Neural progenitor cell (in vitro differentiated cells): ENCODE measurements at regions not wholly inside any gene's neighbourhood (a gene's known extent, or its start where the extent isn't known, plus 50 kb on each side); places are given as distances from the start of the nearest gene placed in this dataset.

ENCODE experiments used
- DNase-seq: peaks from one replicate; pipeline ENCODE4 v3.0.0-alpha.2; 2016; ENCODE audit warnings: low spot score
- H2AFZ ChIP-seq: fragments of 200-600 bp; sonication (generic); replicated peaks from 2 replicates; pipeline ENCODE4 v1.6.1; 2016; ENCODE audit warnings: antibody characterized with exemption
- H3F3A ChIP-seq: fragments of 200-600 bp; sonication (generic); 2 replicates; pipeline ENCODE4 v1.6.1; 2016; ENCODE audit warnings: antibody characterized with exemption, low read depth
- H3K27ac ChIP-seq: fragments of 200-600 bp; sonication (generic); 2 replicates; pipeline ENCODE4 v1.5.1; 2016; ENCODE audit warnings: mild to moderate bottlenecking
- H3K27me3 ChIP-seq: fragments of 200-600 bp; sonication (generic); 2 replicates; pipeline ENCODE4 v1.6.1; 2016; ENCODE audit warnings: mild to moderate bottlenecking, moderate library complexity
- H3K36me3 ChIP-seq: fragments of 200-600 bp; sonication (generic); 2 replicates; pipeline ENCODE4 v1.5.1; 2016
- H3K4me1 ChIP-seq: fragments of 200-600 bp; sonication (generic); 2 replicates; pipeline ENCODE4 v1.6.1; 2016; ENCODE audit warnings: mixed run types
- H3K4me2 ChIP-seq: fragments of 200-600 bp; sonication (generic); 2 replicates; pipeline ENCODE4 v1.6.1; 2016
- H3K4me3 ChIP-seq: fragments of 200-600 bp; sonication (generic); 2 replicates; pipeline ENCODE4 v1.5.1; 2016
- H3K79me2 ChIP-seq: fragments of 200-600 bp; sonication (generic); 2 replicates; pipeline ENCODE4 v1.6.1; 2016; ENCODE audit warnings: low read depth
- H3K9ac ChIP-seq: fragments of 200-600 bp; sonication (generic); 2 replicates; pipeline ENCODE4 v1.6.1; 2016
- H3K9me3 ChIP-seq: fragments of 200-600 bp; sonication (generic); 2 replicates; pipeline ENCODE4 v1.5.1; 2016; ENCODE audit warnings: low read depth
- H4K20me1 ChIP-seq: fragments of 200-600 bp; sonication (generic); 2 replicates; pipeline ENCODE4 v1.6.1; 2016; ENCODE audit warnings: low read depth
- H3K27ac Mint-ChIP-seq: 3 replicates; pipeline ENCODE4 v1.8.0; 2021; ENCODE audit warnings: mixed read lengths
- H3K27me3 Mint-ChIP-seq: 2 replicates; pipeline ENCODE4 v1.8.0; 2022; ENCODE audit warnings: low read depth, mild to moderate bottlenecking, inconsistent platforms, moderate library complexity, mixed read lengths; ENCODE audit not compliant: insufficient read depth
- H3K36me3 Mint-ChIP-seq: 3 replicates; pipeline ENCODE4 v1.8.0; 2021; ENCODE audit warnings: mixed read lengths
- H3K4me1 Mint-ChIP-seq: 3 replicates; pipeline ENCODE4 v1.8.0; 2021; ENCODE audit warnings: mixed read lengths
- H3K4me3 Mint-ChIP-seq: 3 replicates; pipeline ENCODE4 v1.8.0; 2021; ENCODE audit warnings: mild to moderate bottlenecking, moderate library complexity, mixed read lengths
- H3K9me3 Mint-ChIP-seq: 3 replicates; pipeline ENCODE4 v1.8.0; 2020; ENCODE audit warnings: mixed read lengths
- CTCF ChIP-seq: fragments of 200-600 bp; sonication (generic); IDR thresholded peaks from 2 replicates; pipeline ENCODE4 v1.5.1; 2017; ENCODE audit warnings: antibody characterized with exemption, mild to moderate bottlenecking
- EZH2 ChIP-seq: fragments of 200-600 bp; sonication (generic); IDR thresholded peaks from 2 replicates; pipeline ENCODE4 v1.6.1; 2017; ENCODE audit warnings: antibody characterized with exemption, mild to moderate bottlenecking, moderate library complexity
- EZH2phosphoT487 ChIP-seq: fragments of 200-600 bp; sonication (generic); IDR thresholded peaks from 2 replicates; pipeline ENCODE4 v1.6.1; 2017; ENCODE audit warnings: antibody characterized with exemption

GRCh38 chr3:181081930-181082329 lies 92.4 kb upstream of the DNAJC19 start:
- no peak overlapping the region for H2AFZ ChIP-seq
- Mint-ChIP-seq H3K4me1 (peaks cover 9% of the 10 kb centered on the region), H3K27me3 (peaks cover 2% of the 10 kb centered on the region), H3K27ac (no peak overlapping the region), H3K4me3 (no peak overlapping the region), H3K36me3 (no peaks in the 10 kb centered on the region), H3K9me3 (no peaks in the 10 kb centered on the region)
- H3K4me1 ChIP-seq = peaks cover 13% of the 10 kb centered on the region
- H3K27me3 ChIP-seq = no peaks in the 10 kb centered on the region
- H3K9ac ChIP-seq = no peak overlapping the region
- no peak overlapping the region for H3K4me3 ChIP-seq
- H3K79me2 ChIP-seq = no peaks in the 10 kb centered on the region
- H3K36me3 ChIP-seq = no peaks in the 10 kb centered on the region
- H4K20me1 ChIP-seq = no peaks in the 10 kb centered on the region
- peaks cover 5% of the 10 kb centered on the region for H3F3A ChIP-seq
- no peak overlapping the region for H3K4me2 ChIP-seq
- no peak overlapping the region for H3K27ac ChIP-seq
- no peaks in the 10 kb centered on the region for H3K9me3 ChIP-seq
- no peak for DNase-seq
- TF ChIP-seq EZH2phosphoT487 = no peak

GRCh38 chr3:181076558-181076957 lies 87.0 kb upstream of the DNAJC19 start:
- Histone ChIP-seq H3K9me3 (no peaks in the 10 kb centered on the region), H2AFZ (peak overlapping the region; percentile 4), H3K27ac (no peak overlapping the region), H3K36me3 (no peaks in the 10 kb centered on the region), H3K4me3 (no peak overlapping the region), H3K79me2 (no peaks in the 10 kb centered on the region), H3K4me1 (peaks cover 29% of the 10 kb centered on the region), H3K9ac (no peak overlapping the region), H3K27me3 (no peaks in the 10 kb centered on the region), H3K4me2 (no peak overlapping the region), H3F3A (peaks cover 5% of the 10 kb centered on the region), H4K20me1 (no peaks in the 10 kb centered on the region)
- TF ChIP-seq EZH2phosphoT487 = no peak
- TF ChIP-seq CTCF = no peak
- no peak for TF ChIP-seq EZH2
- Mint-ChIP-seq H3K4me3 (no peak overlapping the region), H3K4me1 (peaks cover 9% of the 10 kb centered on the region), H3K9me3 (peaks cover 23% of the 10 kb centered on the region), H3K36me3 (peaks cover 3% of the 10 kb centered on the region), H3K27ac (no peak overlapping the region), H3K27me3 (peaks cover 8% of the 10 kb centered on the region)
- no peak for DNase-seq

- Histone ChIP-seq H3K27ac (no peak overlapping the region), H3K4me3 (no peak overlapping the region), H3K36me3 (no peaks in the 10 kb centered on the region), H3K27me3 (no peaks in the 10 kb centered on the region), H4K20me1 (no peaks in the 10 kb centered on the region), H3F3A (peaks cover 5% of the 10 kb centered on the region), H3K9ac (no peak overlapping the region), H3K9me3 (no peaks in the 10 kb centered on the region), H3K4me1 (peaks cover 28% of the 10 kb centered on the region), H2AFZ (peak overlapping the region; percentile 89), H3K4me2 (peak overlapping the region; percentile 27), H3K79me2 (no peaks in the 10 kb centered on the region)
- Mint-ChIP-seq H3K4me1 (peaks cover 9% of the 10 kb centered on the region), H3K4me3 (no peak overlapping the region), H3K9me3 (peaks cover 33% of the 10 kb centered on the region), H3K36me3 (peaks cover 3% of the 10 kb centered on the region), H3K27ac (no peak overlapping the region), H3K27me3 (peaks cover 8% of the 10 kb centered on the region)
- TF ChIP-seq EZH2 = no peak
- TF ChIP-seq CTCF = no peak
- TF ChIP-seq EZH2phosphoT487 = no peak
- DNase-seq = peak; percentile 58
Observed at GRCh38 chr3:181075098-181075497, 85.6 kb upstream of the DNAJC19 start.

- H3K4me2 ChIP-seq = no peak overlapping the region
- Mint-ChIP-seq H3K27ac (peak overlapping the region; percentile 89), H3K27me3 (peaks cover 5% of the 10 kb centered on the region), H3K4me1 (peaks cover 13% of the 10 kb centered on the region), H3K4me3 (no peak overlapping the region), H3K36me3 (no peaks in the 10 kb centered on the region), H3K9me3 (peaks cover 12% of the 10 kb centered on the region)
- H3K9ac ChIP-seq = no peak overlapping the region
- no peaks in the 10 kb centered on the region for H3K36me3 ChIP-seq
- no peaks in the 10 kb centered on the region for H4K20me1 ChIP-seq
- H3K79me2 ChIP-seq = no peaks in the 10 kb centered on the region
- H3K27me3 ChIP-seq = no peaks in the 10 kb centered on the region
- H3K9me3 ChIP-seq = no peaks in the 10 kb centered on the region
- H3F3A ChIP-seq = peaks cover 10% of the 10 kb centered on the region
- no peak overlapping the region for H3K4me3 ChIP-seq
- peak; percentile 16 for DNase-seq
- TF ChIP-seq EZH2phosphoT487 = no peak
- no peak for TF ChIP-seq CTCF
- TF ChIP-seq EZH2 = no peak
- H3K4me1 ChIP-seq = peaks cover 14% of the 10 kb centered on the region
- H3K27ac ChIP-seq = peak overlapping the region; percentile 32
- H2AFZ ChIP-seq = peak overlapping the region; percentile 0
Observed at GRCh38 chr3:181066143-181067087, 76.9 kb upstream of the DNAJC19 start.
